Transverse colon (tissue), 4 donors: ENCODE measurements at regions not wholly inside any gene's neighbourhood (a gene's known extent, or its start where the extent isn't known, plus 50 kb on each side); places are given as distances from the start of the nearest gene placed in this dataset.

Experiments
- DNase-seq: peaks from one replicate; pipeline ENCODE4 v3.0.0-alpha.2; 2019
- H3K27ac ChIP-seq, 4 donors: fragments of 200-600 bp; sonication (generic); 2 replicates each; pipeline ENCODE4 v1.5.1; 2016 to 2018; ENCODE audit warnings: inconsistent platforms in 4 of 4
- H3K27me3 ChIP-seq: fragments of 200-600 bp; sonication (generic); 2 replicates; pipeline ENCODE4 v1.5.1; 2017; ENCODE audit warnings: inconsistent platforms
- H3K36me3 ChIP-seq, 4 donors: fragments of 200-600 bp; sonication (generic); 2 replicates each; pipeline ENCODE4 v1.5.1; 2017 to 2019; ENCODE audit warnings: inconsistent platforms in 4 of 4
- H3K4me1 ChIP-seq, 4 donors: fragments of 200-600 bp; sonication (generic); 2 replicates each; pipeline ENCODE4 v1.5.1; 2017 to 2020; ENCODE audit warnings: inconsistent platforms in 4 of 4
- H3K4me3 ChIP-seq, 4 donors: fragments of 200-600 bp; sonication (generic); 1 replicate in 1 of 4; 2 replicates in 3 of 4; pipeline versions ENCODE4 v1.5.1 to v1.6.1; 2017 to 2019; ENCODE audit warnings: inconsistent platforms in 4 of 4
- H3K9me3 ChIP-seq, 2 donors: fragments of 200-600 bp; sonication (generic); 2 replicates each; pipeline ENCODE4 v1.5.1; 2017 to 2019; ENCODE audit warnings: inconsistent platforms in 2 of 2
- EP300 ChIP-seq: sonication (generic); formaldehyde crosslinking; IDR thresholded peaks from one replicate; pipeline ENCODE4 v1.6.1; 2017; ENCODE audit warnings: antibody characterized with exemption, low read depth
- POLR2A ChIP-seq: fragments of 450-650 bp; IDR thresholded peaks from one replicate; pipeline ENCODE4 v1.6.1; 2016; ENCODE audit warnings: antibody characterized with exemption, mild to moderate bottlenecking, moderate library complexity
- POLR2AphosphoS5 ChIP-seq, 3 donors: sonication (generic); formaldehyde crosslinking; IDR thresholded peaks; one replicate each; pipeline ENCODE4 v1.6.1; 2016; ENCODE audit warnings: antibody characterized with exemption in 3 of 3
- WGBS, 2 donors: methylation state at CpG; one replicate each; pipeline ENCODE4 v1.1.5; 2018; ENCODE audit warnings: low coverage in 1 of 2; 5-methylcytosine and 5-hydroxymethylcytosine counted together
- in situ Hi-C, 4 donors: fragments of 200-750 bp; cut with MboI; loops; one replicate each; pipeline versions ENCODE4 v1.15.0 to v1.15.1; 2017; ENCODE audit warnings: low sequenced_read_pairs in 3 of 4, low pct_ligation_motif_present in 1 of 4, low pct_unique_long_range_greater_than_20kb in 1 of 4
- intact Hi-C: fragments of 100-400 bp; cut with DNase I; formaldehyde crosslinking; loops from one replicate; pipeline ENCODE4 v1.15.1; 2023; ENCODE audit warnings: low total_unique reads
- TF ChIP-seq, protein P1 (sequence below), 5 experiments: fragments of 200-600 bp in 3 of 5; fragments of 450-650 bp in 2 of 5; sonication (generic) in 3 of 5; IDR thresholded peaks; 1 replicate in 2 of 5; 2 replicates in 3 of 5; pipeline ENCODE4 v1.5.1; 2016 to 2017; ENCODE audit warnings: antibody characterized with exemption in 5 of 5, inconsistent platforms in 3 of 5, mild to moderate bottlenecking in 2 of 5, moderate library complexity in 1 of 5

DNA sequence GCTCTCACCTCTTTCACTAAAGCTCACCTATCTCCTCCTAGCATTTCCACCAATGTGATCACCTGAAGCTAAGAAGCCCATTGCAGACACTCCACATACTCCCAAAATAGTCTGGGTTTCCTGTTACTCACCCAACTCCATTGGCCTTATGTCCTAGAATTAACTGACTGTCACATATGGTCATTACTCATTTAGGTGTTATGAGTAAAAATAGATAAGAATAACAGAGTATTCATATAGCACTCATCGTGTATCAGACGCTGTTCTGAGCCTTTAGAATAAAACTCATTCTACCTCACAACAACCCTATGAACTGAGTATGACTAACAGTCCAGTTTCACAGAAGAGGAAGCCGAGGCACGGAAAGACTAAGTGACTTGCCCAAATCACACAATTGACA lies 174.2 kb upstream of the NPVF start:
- Histone ChIP-seq H3K9me3 (no peaks in the 10 kb centered on the region), H3K4me3 (no peak overlapping the region), H3K27ac (no peak overlapping the region), H3K36me3 (no peaks in the 10 kb centered on the region), H3K4me1 (no peaks in the 10 kb centered on the region), H3K27me3 (no peaks in the 10 kb centered on the region)
- 85 to 87% methylated on average over 3 to 4 of the region's 4 CpGs for WGBS, 2 donors
- TF ChIP-seq POLR2AphosphoS5 (IDR thresholded peaks at IDR 0.05) (no peak), EP300 (no peak), POLR2A (no peak)
- TF ChIP-seq, protein P1, sequence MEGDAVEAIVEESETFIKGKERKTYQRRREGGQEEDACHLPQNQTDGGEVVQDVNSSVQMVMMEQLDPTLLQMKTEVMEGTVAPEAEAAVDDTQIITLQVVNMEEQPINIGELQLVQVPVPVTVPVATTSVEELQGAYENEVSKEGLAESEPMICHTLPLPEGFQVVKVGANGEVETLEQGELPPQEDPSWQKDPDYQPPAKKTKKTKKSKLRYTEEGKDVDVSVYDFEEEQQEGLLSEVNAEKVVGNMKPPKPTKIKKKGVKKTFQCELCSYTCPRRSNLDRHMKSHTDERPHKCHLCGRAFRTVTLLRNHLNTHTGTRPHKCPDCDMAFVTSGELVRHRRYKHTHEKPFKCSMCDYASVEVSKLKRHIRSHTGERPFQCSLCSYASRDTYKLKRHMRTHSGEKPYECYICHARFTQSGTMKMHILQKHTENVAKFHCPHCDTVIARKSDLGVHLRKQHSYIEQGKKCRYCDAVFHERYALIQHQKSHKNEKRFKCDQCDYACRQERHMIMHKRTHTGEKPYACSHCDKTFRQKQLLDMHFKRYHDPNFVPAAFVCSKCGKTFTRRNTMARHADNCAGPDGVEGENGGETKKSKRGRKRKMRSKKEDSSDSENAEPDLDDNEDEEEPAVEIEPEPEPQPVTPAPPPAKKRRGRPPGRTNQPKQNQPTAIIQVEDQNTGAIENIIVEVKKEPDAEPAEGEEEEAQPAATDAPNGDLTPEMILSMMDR (IDR thresholded peaks at IDR 0.05), result no peak
- in situ Hi-C loops (loop anchor here in 1 of 4 donors (25.0 kb wide), 1 partner anchor 435 kb away; no protein-coding TSS in a partner anchor), intact Hi-C loops (no loop called here)
- no peak for DNase-seq

DNA sequence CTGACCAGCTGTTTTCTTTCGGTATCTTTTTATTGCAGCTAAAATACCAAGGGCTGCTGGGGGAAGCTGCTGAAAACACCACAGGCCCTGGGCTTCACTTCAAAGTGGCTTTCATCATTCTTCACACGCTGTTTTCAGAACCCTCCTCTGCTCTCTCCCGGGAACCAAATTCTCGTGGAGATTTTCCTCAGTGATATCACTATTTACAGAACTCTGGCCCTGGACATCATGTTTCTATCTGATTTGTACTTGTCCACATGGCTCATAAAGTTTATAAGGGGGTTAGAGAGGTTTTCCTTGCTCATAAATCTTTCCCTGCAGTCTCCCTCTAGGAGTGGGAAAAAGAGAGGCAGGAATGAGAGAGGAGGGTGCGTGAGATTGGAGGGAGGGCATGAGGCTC lies 177.4 kb upstream of the NPVF start:
- no peak for TF ChIP-seq POLR2A
- no peak for TF ChIP-seq EP300
- TF ChIP-seq, protein P1 (IDR thresholded peaks at IDR 0.05), result no peak
- TF ChIP-seq POLR2AphosphoS5 (IDR thresholded peaks at IDR 0.05), result peak in 2 of 3 donors; percentile 24 to 31
- Histone ChIP-seq H3K36me3 (no peaks in the 10 kb centered on the region), H3K9me3 (no peaks in the 10 kb centered on the region), H3K27me3 (no peaks in the 10 kb centered on the region), H3K4me3 (no peak overlapping the region), H3K4me1 (no peaks in the 10 kb centered on the region), H3K27ac (peak overlapping the region; percentile 36 to 79 (median 52))
- WGBS, 2 donors, result 35 to 47% methylated on average over 5 of the region's 5 CpGs
- intact Hi-C loops (no loop called here), in situ Hi-C loops (loop anchor here in 1 of 4 donors (25.0 kb wide), 1 partner anchor 432 kb away; no protein-coding TSS in a partner anchor)
- no peak for DNase-seq

DNA sequence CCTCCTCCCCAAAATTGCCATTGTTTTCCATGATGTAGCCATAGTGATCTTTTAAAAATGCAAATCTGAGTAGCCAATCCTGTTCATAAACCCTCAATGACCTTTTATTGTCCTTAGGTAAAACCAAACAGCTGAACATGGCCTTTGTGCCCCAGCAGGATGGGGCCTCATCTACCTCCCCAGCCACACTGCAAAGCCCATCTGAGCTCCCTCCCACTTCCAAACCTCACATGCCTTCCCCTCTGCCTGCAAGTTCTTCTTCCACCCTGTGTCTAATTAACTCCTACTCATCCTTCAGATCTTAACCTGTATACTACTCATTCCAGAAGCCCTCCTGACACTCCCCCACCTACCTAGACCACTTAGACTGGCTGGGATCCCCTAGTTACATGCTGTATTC lies 178.8 kb upstream of the NPVF start:
- TF ChIP-seq, protein P1 (IDR thresholded peaks at IDR 0.05), result no peak
- TF ChIP-seq EP300 (no peak), POLR2AphosphoS5 (IDR thresholded peaks at IDR 0.05) (no peak), POLR2A (no peak)
- no peaks in the 10 kb centered on the region for H3K27me3 ChIP-seq

DNA sequence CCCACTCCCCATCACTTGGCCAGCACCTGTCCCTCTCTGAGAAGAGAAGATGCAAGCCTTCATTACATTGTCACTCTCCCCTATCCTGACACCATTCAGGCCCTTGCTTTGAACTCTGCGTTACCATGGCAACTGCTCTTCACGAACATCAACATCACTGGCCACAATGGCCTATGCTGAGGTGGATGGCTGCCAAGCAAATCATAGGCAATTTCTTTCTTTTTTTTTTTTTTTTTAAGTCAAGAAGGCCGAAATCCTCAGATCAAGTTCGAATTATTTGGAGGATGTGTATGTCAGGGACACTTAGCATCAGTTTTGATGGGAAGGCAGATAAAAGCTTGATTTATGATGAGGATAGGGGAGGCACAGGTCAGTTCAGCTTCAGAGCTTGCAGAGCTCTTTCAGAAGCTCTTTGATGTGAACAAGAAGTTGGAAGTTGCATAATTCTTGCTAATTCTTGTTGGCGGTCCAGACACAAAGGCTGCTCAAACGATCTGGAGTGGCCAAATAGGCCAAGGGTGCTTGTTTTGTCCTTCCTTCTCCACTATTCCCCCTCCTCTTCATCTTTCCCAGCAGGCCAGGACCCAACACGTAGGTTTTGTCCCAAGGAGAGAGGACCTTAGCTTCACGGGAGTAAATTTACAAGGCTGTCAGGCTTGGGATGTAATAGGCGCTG lies 179.9 kb upstream of the NPVF start:
- Histone ChIP-seq H3K9me3 (no peaks in the 10 kb centered on the region), H3K4me1 (no peaks in the 10 kb centered on the region), H3K27ac (peak overlapping the region in 1 of 4 donors; percentile 9), H3K27me3 (no peaks in the 10 kb centered on the region), H3K36me3 (no peaks in the 10 kb centered on the region), H3K4me3 (no peak overlapping the region)
- 79 to 89% methylated on average over 4 to 9 of the region's 9 CpGs for WGBS, 2 donors
- in situ Hi-C loops, result loop anchor here in 1 of 4 donors (25.0 kb wide), 1 partner anchor 429 kb away; no protein-coding TSS in a partner anchor
- no peak for DNase-seq
- intact Hi-C loops, result no loop called here
- TF ChIP-seq EP300, result no peak
- TF ChIP-seq, protein P1 (IDR thresholded peaks at IDR 0.05), result no peak
- TF ChIP-seq POLR2A, result no peak
- TF ChIP-seq POLR2AphosphoS5 (IDR thresholded peaks at IDR 0.05), result no peak

More for the DNA sequence above, 178.8 kb upstream of the NPVF start:
- DNase-seq, result no peak
- no peak overlapping the region for H3K4me3 ChIP-seq
- intact Hi-C loops, result no loop called here
- in situ Hi-C loops, result loop anchor here in 1 of 4 donors (25.0 kb wide), 1 partner anchor 430 kb away; no protein-coding TSS in a partner anchor
- no peaks in the 10 kb centered on the region for H3K36me3 ChIP-seq
- H3K4me1 ChIP-seq, result no peaks in the 10 kb centered on the region
- H3K9me3 ChIP-seq, result no peaks in the 10 kb centered on the region
- H3K27ac ChIP-seq, result no peak overlapping the region
